GM18907 (cell line): ENCODE measurements at regions not wholly inside any gene's neighbourhood (a gene's known extent, or its start where the extent isn't known, plus 50 kb on each side); places are given as distances from the start of the nearest gene placed in this dataset.

Experiments
- ATAC-seq: cut with Tn5 transposase; IDR thresholded peaks from one replicate; pipeline ENCODE4 v1.9.1; 2021; ENCODE audit warnings: mild to moderate bottlenecking, moderate library complexity; ENCODE audit not compliant: unreplicated experiment

- no peak for ATAC-seq
Measured at GRCh38 chr12:59839514-59839913, 243.7 kb downstream of the SLC16A7 start.

- ATAC-seq = no peak
Measured at GRCh38 chr12:59843260-59843843, 247.5 kb downstream of the SLC16A7 start.

GRCh38 chr12:59844750-59845149 is 248.9 kb downstream of the SLC16A7 start:
- no peak for ATAC-seq

- ATAC-seq = no peak
Measured at GRCh38 chr12:59845293-59845692, 249.5 kb downstream of the SLC16A7 start.

GRCh38 chr12:59847127-59847526 is 251.3 kb downstream of the SLC16A7 start:
- no peak for ATAC-seq

GRCh38 chr12:59850268-59850667 is 254.4 kb downstream of the SLC16A7 start:
- no peak for ATAC-seq

GRCh38 chr12:59858508-59859170 is 262.8 kb downstream of the SLC16A7 start:
- ATAC-seq = no peak

- no peak for ATAC-seq
Measured at GRCh38 chr12:59859171-59859510, 263.3 kb downstream of the SLC16A7 start.

- no peak for ATAC-seq
Measured at GRCh38 chr12:59861635-59862034, 265.8 kb downstream of the SLC16A7 start.

GRCh38 chr12:59867055-59867454 is 271.2 kb downstream of the SLC16A7 start:
- no peak for ATAC-seq

- ATAC-seq = no peak
Measured at GRCh38 chr12:59867689-59868088, 271.9 kb downstream of the SLC16A7 start.

- ATAC-seq = no peak
Measured at GRCh38 chr12:59871779-59872178, 275.9 kb downstream of the SLC16A7 start.

- ATAC-seq = no peak
Measured at GRCh38 chr12:59873136-59873535, 277.3 kb downstream of the SLC16A7 start.

- ATAC-seq = no peak
Measured at GRCh38 chr12:59874781-59875180, 279.0 kb downstream of the SLC16A7 start.

- no peak for ATAC-seq
Measured at GRCh38 chr12:59886131-59886733, 290.4 kb downstream of the SLC16A7 start.

GRCh38 chr12:59887178-59887577 is 291.3 kb downstream of the SLC16A7 start:
- ATAC-seq = no peak

- no peak for ATAC-seq
Measured at GRCh38 chr12:59890896-59891579, 295.2 kb downstream of the SLC16A7 start.

GRCh38 chr12:59895166-59895775 is 299.4 kb downstream of the SLC16A7 start:
- ATAC-seq = no peak

- ATAC-seq = no peak
Measured at GRCh38 chr12:59904874-59905521, 309.2 kb downstream of the SLC16A7 start.

- ATAC-seq = no peak
Measured at GRCh38 chr12:59911516-59911915, 315.7 kb downstream of the SLC16A7 start.

GRCh38 chr12:59916988-59917387 is 321.2 kb downstream of the SLC16A7 start:
- ATAC-seq = no peak
